Ovary (tissue), 3 donors: ENCODE measurements at regions not wholly inside any gene's neighbourhood (a gene's known extent, or its start where the extent isn't known, plus 50 kb on each side); places are given as distances from the start of the nearest gene placed in this dataset.

Experiments
- EP300 ChIP-seq: sonication (generic); formaldehyde crosslinking; IDR thresholded peaks from one replicate; pipeline ENCODE4 v1.6.1; 2017; ENCODE audit warnings: antibody characterized with exemption
- POLR2A ChIP-seq: fragments of 450-650 bp; IDR thresholded peaks from one replicate; pipeline ENCODE4 v1.6.1; 2017; ENCODE audit warnings: antibody characterized with exemption, mild to moderate bottlenecking, moderate library complexity
- TF ChIP-seq, protein P1 (sequence below), 3 donors: fragments of 450-650 bp in 2 of 3; fragments of 200-600 bp in 1 of 3; IDR thresholded peaks; one replicate each; pipeline versions ENCODE4 v1.5.1 to v1.8.0; 2016 to 2022; ENCODE audit warnings: antibody characterized with exemption in 3 of 3, mild to moderate bottlenecking in 1 of 3
- donor health status: DM: no; HTN: no; CAD: no.

DNA sequence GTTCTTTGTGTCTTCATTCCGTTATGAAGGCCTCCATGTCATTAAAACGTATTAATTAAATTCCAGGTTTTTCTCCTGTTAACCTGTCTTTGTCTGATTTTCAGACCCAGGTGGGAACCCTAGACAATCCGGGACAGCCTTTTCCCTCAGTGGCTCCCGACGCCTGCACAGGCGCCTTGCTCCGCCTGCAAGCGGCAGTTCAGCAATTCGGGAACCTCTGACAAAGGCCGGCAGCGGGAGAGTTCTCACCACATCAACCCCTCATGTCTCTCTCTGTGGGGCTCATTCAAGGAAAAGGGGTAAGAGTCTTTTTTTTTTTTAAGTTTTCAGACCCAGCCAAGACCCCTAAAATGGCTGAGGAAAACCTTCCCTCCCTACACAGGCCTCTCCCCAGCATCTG, 259.8 kb upstream of the SALL3 start:
- TF ChIP-seq EP300 = no peak
- no peak for TF ChIP-seq POLR2A
- TF ChIP-seq, protein P1, sequence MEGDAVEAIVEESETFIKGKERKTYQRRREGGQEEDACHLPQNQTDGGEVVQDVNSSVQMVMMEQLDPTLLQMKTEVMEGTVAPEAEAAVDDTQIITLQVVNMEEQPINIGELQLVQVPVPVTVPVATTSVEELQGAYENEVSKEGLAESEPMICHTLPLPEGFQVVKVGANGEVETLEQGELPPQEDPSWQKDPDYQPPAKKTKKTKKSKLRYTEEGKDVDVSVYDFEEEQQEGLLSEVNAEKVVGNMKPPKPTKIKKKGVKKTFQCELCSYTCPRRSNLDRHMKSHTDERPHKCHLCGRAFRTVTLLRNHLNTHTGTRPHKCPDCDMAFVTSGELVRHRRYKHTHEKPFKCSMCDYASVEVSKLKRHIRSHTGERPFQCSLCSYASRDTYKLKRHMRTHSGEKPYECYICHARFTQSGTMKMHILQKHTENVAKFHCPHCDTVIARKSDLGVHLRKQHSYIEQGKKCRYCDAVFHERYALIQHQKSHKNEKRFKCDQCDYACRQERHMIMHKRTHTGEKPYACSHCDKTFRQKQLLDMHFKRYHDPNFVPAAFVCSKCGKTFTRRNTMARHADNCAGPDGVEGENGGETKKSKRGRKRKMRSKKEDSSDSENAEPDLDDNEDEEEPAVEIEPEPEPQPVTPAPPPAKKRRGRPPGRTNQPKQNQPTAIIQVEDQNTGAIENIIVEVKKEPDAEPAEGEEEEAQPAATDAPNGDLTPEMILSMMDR (IDR thresholded peaks at IDR 0.05) = no peak
